IMR-90 (cell line): ENCODE measurements at regions not wholly inside any gene's neighbourhood (a gene's known extent, or its start where the extent isn't known, plus 50 kb on each side); places are given as distances from the start of the nearest gene placed in this dataset.

ENCODE experiments used
- ATAC-seq: fragments of 200-7000 bp; cut with Tn5 transposase; 2 replicates; pipeline ENCODE4 v1.9.1; 2020; ENCODE audit warnings: low read depth, mild to moderate bottlenecking, moderate library complexity
- BruUV-seq: library from RNA; stranded (reverse); fragments of 400-500 nt; replicated peaks from 2 replicates; lab custom pipeline; 2021; lab: Mats Ljungman, UMichigan
- CTCF ChIA-PET: fragments of 300-600 bp; formaldehyde crosslinking; extraction: SDS; loops from one replicate; lab custom pipeline; 2021; ENCODE audit warnings: antibody characterized with exemption; lab: Yijun Ruan, JAX
- POLR2A ChIA-PET: fragments of 300-600 bp; sonication (Branson Sonifier 250); formaldehyde crosslinking; loops from one replicate; lab custom pipeline; 2022; ENCODE audit warnings: antibody characterized with exemption; ENCODE audit not compliant: unreplicated experiment; lab: Charles Lee
- DNase-seq: peaks from one replicate; pipeline ENCODE4 v3.0.0; 2013
- H2AFZ ChIP-seq: replicated peaks from 2 replicates; pipeline ENCODE3; 2013; ENCODE audit warnings: low read length, mild to moderate bottlenecking; ENCODE audit not compliant: poor library complexity
- H2AK5ac ChIP-seq: 2 replicates; pipeline ENCODE4 v1.6.1; 2013; ENCODE audit warnings: low read depth, low read length, inconsistent platforms
- H2AK9ac ChIP-seq: replicated peaks from 2 replicates; pipeline ENCODE3; 2013; ENCODE audit warnings: mild to moderate bottlenecking, low read depth, low read length, moderate library complexity; ENCODE audit not compliant: poor library complexity
- H2BK120ac ChIP-seq: 2 replicates; pipeline ENCODE4 v1.6.1; 2013; ENCODE audit warnings: low read depth, low read length, inconsistent platforms
- H2BK15ac ChIP-seq: 3 replicates; pipeline ENCODE4 v1.6.1; 2013; ENCODE audit warnings: low read depth, low read length, inconsistent platforms
- H2BK20ac ChIP-seq: 2 replicates; pipeline ENCODE4 v1.6.1; 2013; ENCODE audit warnings: low read depth, mild to moderate bottlenecking, inconsistent platforms, low read length, moderate library complexity
- H2BK5ac ChIP-seq: 2 replicates; pipeline ENCODE4 v1.6.1; 2013; ENCODE audit warnings: mild to moderate bottlenecking, low read depth, low read length, inconsistent platforms; ENCODE audit not compliant: poor library complexity, severe bottlenecking
- H3K14ac ChIP-seq: replicated peaks from 2 replicates; pipeline ENCODE4 v1.6.1; 2013; ENCODE audit warnings: low read depth, low read length, inconsistent platforms
- H3K18ac ChIP-seq: 2 replicates; pipeline ENCODE4 v1.6.1; 2013; ENCODE audit warnings: low read depth, low read length, control low read depth
- H3K23ac ChIP-seq: 2 replicates; pipeline ENCODE4 v1.6.1; 2013; ENCODE audit warnings: low read depth, low read length, inconsistent platforms
- H3K27ac ChIP-seq: 2 replicates; pipeline ENCODE4 v1.5.1; 2013; ENCODE audit warnings: mild to moderate bottlenecking, control low read depth, low read length; ENCODE audit not compliant: insufficient read depth
- H3K27me3 ChIP-seq: 2 replicates; pipeline ENCODE4 v1.6.1; 2013; ENCODE audit warnings: low read length; ENCODE audit not compliant: control insufficient read depth, insufficient read depth
- H3K36me3 ChIP-seq: 2 replicates; pipeline ENCODE4 v1.6.1; 2013; ENCODE audit warnings: low read length, mixed read lengths; ENCODE audit not compliant: control insufficient read depth, insufficient read depth
- H3K4ac ChIP-seq: 2 replicates; pipeline ENCODE4 v1.6.1; 2013; ENCODE audit warnings: low read depth, low read length, inconsistent platforms
- H3K4me1 ChIP-seq: 2 replicates; pipeline ENCODE4 v1.6.1; 2013; ENCODE audit warnings: low read length, mixed read lengths; ENCODE audit not compliant: control insufficient read depth, insufficient read depth
- H3K4me2 ChIP-seq: 2 replicates; pipeline ENCODE4 v1.6.1; 2013; ENCODE audit warnings: low read depth, mild to moderate bottlenecking, control low read depth, low read length, moderate library complexity
- H3K4me3 ChIP-seq: 2 replicates; pipeline ENCODE4 v1.5.1; 2013; ENCODE audit warnings: low read depth, mild to moderate bottlenecking, control low read depth, low read length, moderate library complexity; ENCODE audit not compliant: insufficient read depth
- H3K56ac ChIP-seq: 2 replicates; pipeline ENCODE4 v1.6.1; 2013; ENCODE audit warnings: low read length, inconsistent platforms; ENCODE audit not compliant: insufficient read depth; ENCODE audit errors: extremely low read depth
- H3K79me1 ChIP-seq, 2 experiments: 2 replicates each; pipeline ENCODE4 v1.6.1; 2013; ENCODE audit warnings: low read length in 2 of 2, inconsistent platforms in 1 of 2, low read depth in 1 of 2
- H3K9ac ChIP-seq: 2 replicates; pipeline ENCODE4 v1.6.1; 2013; ENCODE audit warnings: low read depth, low read length, control low read depth
- H3K9me1 ChIP-seq: 2 replicates; pipeline ENCODE4 v1.6.1; 2013; ENCODE audit warnings: low read length, inconsistent platforms; ENCODE audit not compliant: insufficient read depth
- H3K9me3 ChIP-seq: 2 replicates; pipeline ENCODE4 v1.6.1; 2013; ENCODE audit warnings: low read length; ENCODE audit not compliant: control insufficient read depth, insufficient read depth
- H4K20me1 ChIP-seq: 2 replicates; pipeline ENCODE4 v1.6.1; 2013; ENCODE audit warnings: low read length, inconsistent platforms; ENCODE audit not compliant: insufficient read depth
- H4K5ac ChIP-seq: 2 replicates; pipeline ENCODE4 v1.6.1; 2013; ENCODE audit warnings: mild to moderate bottlenecking, low read depth, low read length, control low read depth
- H4K8ac ChIP-seq, 2 experiments: 2 replicates each; pipeline ENCODE4 v1.6.1; 2013; ENCODE audit warnings: low read depth in 2 of 2, low read length in 2 of 2, control low read depth in 1 of 2, inconsistent platforms in 1 of 2
- H4K91ac ChIP-seq: 2 replicates; pipeline ENCODE4 v1.6.1; 2013; ENCODE audit warnings: low read depth, low read length, inconsistent platforms; ENCODE audit not compliant: insufficient read depth
- BHLHE40 ChIP-seq: fragments of 150-350 bp; IDR thresholded peaks from 2 replicates; pipeline ENCODE4 v1.6.1; 2016; ENCODE audit warnings: mild to moderate bottlenecking, low read depth, low read length
- CHD1 ChIP-seq: IDR thresholded peaks from 2 replicates; pipeline ENCODE4 v1.6.1; 2012; ENCODE audit warnings: low read depth, low read length, improper control_type of control experiment
- CTCF ChIP-seq: conservative IDR thresholded peaks from 2 replicates; pipeline ENCODE4 v1.5.1; 2012; ENCODE audit warnings: mild to moderate bottlenecking, low read depth, low read length, improper control_type of control experiment
- POLR2A ChIP-seq: IDR thresholded peaks from 2 replicates; pipeline ENCODE4 v1.6.1; 2012; ENCODE audit warnings: mild to moderate bottlenecking, low read depth, low read length
- RCOR1 ChIP-seq: IDR thresholded peaks from 2 replicates; pipeline ENCODE4 v1.6.1; 2012; ENCODE audit warnings: mild to moderate bottlenecking, low read length, improper control_type of control experiment; ENCODE audit not compliant: insufficient replicate concordance
- SMC3 ChIP-seq: fragments of 150-350 bp; IDR thresholded peaks from 2 replicates; pipeline ENCODE4 v1.6.1; 2016; ENCODE audit warnings: low read depth, mild to moderate bottlenecking, antibody characterized with exemption, low read length, moderate library complexity
- USF2 ChIP-seq: fragments of 150-350 bp; IDR thresholded peaks from 2 replicates; pipeline ENCODE4 v1.6.1; 2017; ENCODE audit warnings: mild to moderate bottlenecking, antibody characterized with exemption, low read length, low read depth
- WGBS, 2 experiments: methylation state at CpG; one replicate each; pipeline versions ENCODE4 v1.1.5 to v1.1.7; 2013; ENCODE audit warnings: missing lambda C conversion rate in 2 of 2; ENCODE audit not compliant: insufficient read length in 1 of 2; ENCODE audit errors: extremely low coverage in 2 of 2; 5-methylcytosine and 5-hydroxymethylcytosine counted together
- dilution Hi-C: fragments of 300-500 bp; cut with HindIII; formaldehyde crosslinking; loops from one replicate; pipeline ENCODE4 v1.14.3; 2018; ENCODE audit warnings: low sequenced_read_pairs; ENCODE audit not compliant: unreplicated experiment
- in situ Hi-C: fragments of 300-500 bp; cut with MboI; formaldehyde crosslinking; loops from 3 replicates; pipeline ENCODE4 v1.14.3; 2019; ENCODE audit warnings: low sequenced_read_pairs, inconsistent platforms, mixed read lengths
- intact Hi-C: fragments of 100-400 bp; cut with micrococcal nuclease; formaldehyde crosslinking; loops from 2 replicates; pipeline ENCODE4 v1.10.0; 2022

GRCh38 chr6:6919173-6919572 lies 188.6 kb upstream of the RREB1 start:
- H3K56ac ChIP-seq: no peak overlapping the region
- H2AK9ac ChIP-seq: no peak overlapping the region
- H3K4me2 ChIP-seq: no peak overlapping the region
- ChIA-PET CTCF (no interaction called here), POLR2A (no interaction called here)
- no peaks in the 10 kb centered on the region for H3K9me1 ChIP-seq
- no peak overlapping the region for H3K18ac ChIP-seq
- intact Hi-C loops (loop anchor here (10.0 kb wide), 1 partner anchor 326 kb away; no protein-coding TSS in a partner anchor), dilution Hi-C loops (no loop called here), in situ Hi-C loops (no loop called here)
- no peak overlapping the region for H3K27ac ChIP-seq
- H3K4ac ChIP-seq: no peak overlapping the region
- H3K23ac ChIP-seq: no peak overlapping the region
- H3K9ac ChIP-seq: no peak overlapping the region
- no peaks in the 10 kb centered on the region for H4K20me1 ChIP-seq
- H4K8ac ChIP-seq: no peak overlapping the region
- no peak overlapping the region for H2AK5ac ChIP-seq
- H2BK15ac ChIP-seq: no peak overlapping the region
- no peak for TF ChIP-seq POLR2A
- no peak for TF ChIP-seq CHD1
- no peak for TF ChIP-seq BHLHE40
- no peak for TF ChIP-seq CTCF
- TF ChIP-seq RCOR1: no peak
- no peak for TF ChIP-seq SMC3
- no peak for TF ChIP-seq USF2
- no peak overlapping the region for H2BK120ac ChIP-seq
- no peak for ATAC-seq
- H3K9me3 ChIP-seq: no peaks in the 10 kb centered on the region
- no peak overlapping the region for H4K5ac ChIP-seq
- no TSS peak for BruUV-seq
- H3K4me1 ChIP-seq: no peaks in the 10 kb centered on the region
- no peak for DNase-seq
- H2AFZ ChIP-seq: no peak overlapping the region
- no peaks in the 10 kb centered on the region for H3K79me1 ChIP-seq
- H3K4me3 ChIP-seq: no peak overlapping the region
- no peak overlapping the region for H2BK20ac ChIP-seq
- no CpG with 5 or more reads among the region's 2 CpGs for WGBS, 2 experiments
- no peaks in the 10 kb centered on the region; the same call in 1 of the 2 replicates for H3K27me3 ChIP-seq
- H3K36me3 ChIP-seq: no peaks in the 10 kb centered on the region
- H3K14ac ChIP-seq: no peak overlapping the region
- no peak overlapping the region for H4K91ac ChIP-seq
- H2BK5ac ChIP-seq: no peak overlapping the region
